ENCODE measurements at regions not wholly inside any gene's neighbourhood (a gene's known extent, or its start where the extent isn't known, plus 50 kb on each side); places are given as distances from the start of the nearest gene placed in this dataset.
A peak's percentile ranks its signal among the peaks of the same experiment; 100 is the strongest.
"Not testable (repeated sequence)": the region's sequence is repeated elsewhere in the genome, so short reads cannot be mapped to it uniquely, and the experiment has no call there.

DNA sequence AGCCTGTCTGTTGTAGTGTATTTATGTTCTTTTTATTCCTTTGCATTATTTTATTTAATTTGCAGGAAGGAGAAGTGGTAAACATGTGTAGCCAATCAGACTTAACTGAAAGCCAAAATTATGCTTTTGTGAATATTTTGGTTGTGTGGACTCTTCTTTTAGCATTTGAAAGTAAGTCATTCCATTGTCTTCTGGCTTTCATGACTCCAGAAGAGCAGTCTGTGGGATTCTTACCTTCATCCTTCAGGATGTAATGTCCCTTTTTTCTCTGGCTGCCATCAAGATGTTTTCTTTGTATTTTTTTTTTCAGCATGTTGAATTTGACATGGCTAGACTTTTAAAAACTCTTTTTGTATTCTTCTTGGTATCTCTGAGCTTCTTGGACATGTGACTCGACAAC is 895.2 kb upstream of the ZEB2 start:
- no peak for DNase-seq

DNA sequence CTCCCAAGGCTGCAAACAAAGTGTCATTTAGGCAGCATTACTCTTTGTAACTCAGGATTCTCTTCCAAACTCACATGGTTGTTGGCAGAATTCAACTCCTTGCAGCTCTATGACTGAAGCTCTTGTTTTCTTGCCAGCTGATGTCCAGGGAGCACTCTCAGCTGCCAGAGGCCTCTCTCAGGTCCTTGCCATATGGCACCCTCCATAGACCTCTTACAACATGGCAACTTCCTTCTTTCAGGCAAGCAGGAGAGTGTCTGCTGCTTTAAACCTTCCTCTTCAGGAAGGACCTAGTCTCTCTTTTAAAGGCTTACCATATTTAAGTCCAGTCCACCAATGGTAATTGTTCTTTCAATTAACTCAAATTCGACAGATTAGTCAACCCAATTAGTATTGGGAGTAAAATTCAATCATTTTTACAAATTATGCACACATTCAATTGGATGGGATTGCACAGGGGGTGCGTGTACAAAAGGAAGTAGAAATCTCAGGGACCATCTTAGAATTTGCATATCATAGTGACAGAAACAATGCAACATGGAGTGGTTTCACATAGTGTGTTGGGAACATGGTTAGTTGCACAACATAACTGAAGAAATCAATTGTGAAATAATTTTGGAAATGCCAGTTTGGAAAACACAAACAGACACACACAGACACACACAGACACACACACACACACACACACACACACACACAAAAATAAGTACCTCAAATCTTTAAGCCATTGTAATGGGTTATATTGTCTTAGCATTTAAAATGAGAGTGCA is 893.5 kb upstream of the ZEB2 start:
- DNase-seq, result no peak

DNA sequence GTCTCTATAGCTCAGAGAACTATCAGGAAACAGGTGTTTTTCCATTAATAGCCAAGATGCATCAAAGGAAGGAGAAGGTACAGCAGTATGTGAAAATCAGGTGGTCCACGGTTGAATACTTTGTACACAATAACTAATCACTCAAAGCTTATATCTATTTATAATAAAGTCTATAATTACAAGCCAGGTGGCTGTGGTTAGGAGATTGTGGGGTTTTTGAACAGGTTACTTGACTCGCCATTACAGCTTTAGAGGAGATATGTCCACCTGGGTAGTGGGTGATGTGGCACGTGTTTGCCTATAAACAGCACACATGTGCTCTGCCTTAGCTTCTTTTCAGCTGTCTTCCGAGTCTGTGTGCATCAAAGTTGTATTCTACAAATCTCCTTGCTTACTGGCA is 892.2 kb upstream of the ZEB2 start:
- no peak for DNase-seq

DNA sequence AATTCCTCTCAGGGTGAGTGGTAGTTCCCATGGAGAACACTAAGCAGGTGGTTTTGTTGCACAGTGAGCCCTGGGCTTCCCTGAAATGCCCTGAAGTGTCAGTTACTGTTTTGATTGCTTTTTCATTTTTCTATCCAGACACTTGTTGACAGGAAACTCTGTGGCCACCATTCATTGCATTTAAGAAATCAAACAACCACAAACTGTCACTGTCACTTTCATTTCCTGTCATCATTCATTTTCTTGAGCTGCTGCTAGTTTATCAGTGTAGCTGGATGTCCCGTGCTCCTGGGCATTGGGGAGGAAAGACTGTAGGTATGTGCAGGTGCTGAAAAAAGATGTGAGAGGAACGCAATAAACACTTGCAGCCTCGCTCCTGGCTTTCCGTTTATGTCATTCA is 891.6 kb upstream of the ZEB2 start:
- DNase-seq, result no peak

DNA sequence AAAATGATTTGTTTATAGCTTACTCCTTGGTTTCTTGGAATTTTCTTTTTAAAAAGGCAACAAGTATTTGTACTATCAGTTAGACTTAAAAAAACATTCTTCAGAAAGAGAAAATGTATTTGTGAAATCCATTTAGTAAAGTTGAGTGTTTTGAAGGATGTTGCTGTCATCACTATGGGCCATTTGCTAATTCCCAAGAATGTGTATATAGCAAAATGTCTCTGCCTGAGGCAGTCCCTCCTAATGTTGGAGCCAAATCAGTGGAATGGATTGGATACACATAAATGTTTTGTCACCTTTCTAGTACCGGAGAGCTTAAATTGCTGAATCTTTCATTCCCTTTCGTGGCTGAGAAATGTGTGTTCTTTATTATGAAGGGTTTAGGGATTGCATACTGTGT is 890.2 kb upstream of the ZEB2 start:
- DNase-seq, result peak; percentile 39

DNA sequence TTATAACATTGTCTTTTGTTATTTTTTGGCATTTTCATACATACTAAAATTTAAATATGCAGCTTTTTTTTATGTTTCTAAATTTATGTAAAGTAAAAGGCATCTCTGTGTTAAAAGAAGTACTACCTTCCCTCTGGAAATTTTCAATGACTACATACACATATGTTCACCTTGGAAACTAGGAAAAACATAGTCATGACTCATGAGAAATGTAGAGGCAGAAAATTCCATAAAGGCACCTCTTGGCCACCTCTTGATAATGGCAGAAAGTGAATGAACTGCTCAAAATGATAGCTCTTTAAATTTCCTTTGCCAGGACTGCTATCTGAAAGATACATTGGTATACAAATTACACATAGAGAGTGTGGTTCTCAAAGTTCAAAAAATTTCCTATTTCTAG is 889.1 kb upstream of the ZEB2 start:
- peak; percentile 2 for DNase-seq

DNA sequence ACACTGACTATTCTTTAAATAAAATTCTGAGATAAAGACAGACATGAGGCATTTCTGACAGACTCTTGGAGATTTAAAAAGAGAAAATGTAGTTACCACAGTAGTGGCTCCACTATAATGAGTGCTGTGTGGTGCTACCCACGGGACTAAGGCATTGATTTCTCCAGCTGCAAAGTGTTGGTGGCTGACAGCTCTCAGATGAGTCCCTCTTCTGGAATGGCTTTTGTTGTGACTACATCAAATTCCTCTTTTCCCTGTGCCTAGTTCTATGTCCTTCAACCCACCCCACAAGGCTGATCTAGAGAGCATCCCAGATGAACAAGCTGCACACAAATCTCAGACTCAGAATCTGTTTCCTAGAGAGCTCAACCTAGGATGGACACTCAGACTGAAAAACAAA is 884.8 kb upstream of the ZEB2 start:
- peak; percentile 4 for DNase-seq

DNA sequence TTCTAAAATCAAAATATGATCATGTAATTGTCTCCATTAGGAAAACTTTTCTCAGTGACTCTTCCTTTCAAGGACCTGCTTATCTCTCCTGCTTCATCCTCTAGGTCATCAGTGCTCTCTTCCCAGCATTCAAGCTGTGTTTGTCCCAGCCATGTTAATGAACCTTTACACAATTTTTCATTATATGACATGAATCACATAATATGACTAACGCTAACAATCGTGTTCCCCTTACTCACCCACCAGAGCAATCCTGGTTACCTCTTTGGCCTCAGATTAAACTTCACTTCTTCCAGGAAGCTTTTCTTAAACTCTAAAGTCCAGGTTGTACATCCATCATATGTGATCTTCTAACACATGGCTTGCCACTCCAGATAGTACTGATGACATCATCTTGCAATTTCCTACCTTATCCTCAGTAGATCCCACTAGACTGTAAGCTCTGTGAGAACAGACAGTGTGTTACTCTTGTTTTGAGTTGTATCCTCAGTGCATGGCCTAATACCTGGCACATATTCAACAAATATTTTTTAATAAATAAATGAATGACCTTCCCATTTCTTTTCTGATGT is 882.9 kb upstream of the ZEB2 start:
- DNase-seq, result no peak

DNA sequence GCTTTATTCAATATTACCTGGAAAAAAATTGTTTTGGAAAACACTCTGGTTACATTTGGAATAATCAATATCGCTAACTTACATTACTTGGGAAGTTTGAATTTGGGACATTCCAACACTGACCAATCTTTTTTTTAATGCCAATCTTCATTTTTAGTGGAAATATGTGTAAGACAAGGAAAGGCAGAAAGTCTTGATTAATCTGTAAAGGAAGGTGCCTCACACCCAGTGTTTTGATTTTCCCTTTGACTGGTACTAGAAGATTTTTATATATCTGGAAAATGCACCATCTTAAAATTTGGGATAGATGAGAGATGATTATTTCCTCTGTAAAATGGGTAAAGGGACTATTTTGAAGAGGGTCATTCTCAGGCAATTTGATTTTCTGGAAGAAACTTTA is 879.2 kb upstream of the ZEB2 start:
- peak; percentile 1 for DNase-seq

DNA sequence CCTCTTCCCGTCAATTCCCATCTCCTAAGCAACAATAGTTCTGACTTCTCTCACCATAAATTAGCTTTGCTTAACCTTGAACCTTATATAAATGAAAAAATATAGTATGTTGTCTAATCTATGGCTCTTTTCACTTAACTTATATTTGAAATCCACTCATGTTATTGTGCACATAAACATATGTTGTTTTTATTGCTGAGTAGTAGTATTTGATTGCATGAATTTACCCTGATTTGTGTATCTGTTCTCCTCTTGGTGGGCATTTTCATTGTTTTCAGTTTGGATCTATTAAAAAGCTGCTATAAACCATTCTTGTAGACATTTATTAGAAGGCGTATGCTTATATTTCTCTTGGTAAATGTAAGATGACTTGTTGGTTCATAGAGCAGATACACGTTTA is 874.3 kb upstream of the ZEB2 start:
- no peak for DNase-seq

DNA sequence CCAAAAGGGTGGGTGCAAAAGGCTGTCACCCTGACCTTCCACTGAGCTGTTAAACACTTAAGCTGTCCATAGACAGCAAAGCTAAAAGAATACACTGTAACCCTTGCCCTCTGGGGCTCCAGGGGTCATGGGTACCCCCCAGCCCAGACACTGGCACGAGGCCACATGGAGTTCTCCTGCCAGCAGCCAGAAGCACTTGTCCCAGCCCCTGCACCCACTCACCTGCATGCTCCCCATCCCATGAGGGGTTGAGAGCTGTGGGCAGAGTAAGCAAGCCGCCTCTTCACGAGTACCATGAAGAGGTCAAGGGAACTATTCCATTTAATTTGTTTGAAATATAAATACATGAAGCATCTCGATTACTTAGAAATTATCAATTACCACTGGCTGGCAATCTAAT is 867.1 kb upstream of the ZEB2 start:
- DNase-seq, result no peak

DNA sequence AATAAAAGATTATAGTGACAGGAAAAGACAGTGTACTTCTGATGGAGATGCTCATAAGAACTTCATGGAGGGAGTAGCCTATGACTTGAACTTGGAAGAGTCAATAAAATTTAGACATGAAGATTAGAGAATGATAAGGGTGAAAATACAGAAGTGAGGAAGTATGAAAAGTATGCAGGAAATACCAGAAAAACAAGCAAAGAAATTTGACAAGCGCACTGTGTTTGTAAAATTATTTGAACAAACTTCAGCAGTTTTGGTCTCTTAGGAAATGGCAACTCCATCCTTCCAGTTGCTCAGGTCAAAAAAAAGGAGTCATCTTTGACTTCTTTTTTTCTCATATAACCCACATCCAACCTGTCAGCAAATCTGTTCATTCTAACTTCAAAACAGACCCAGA is 864.0 kb upstream of the ZEB2 start:
- DNase-seq, result no peak

DNA sequence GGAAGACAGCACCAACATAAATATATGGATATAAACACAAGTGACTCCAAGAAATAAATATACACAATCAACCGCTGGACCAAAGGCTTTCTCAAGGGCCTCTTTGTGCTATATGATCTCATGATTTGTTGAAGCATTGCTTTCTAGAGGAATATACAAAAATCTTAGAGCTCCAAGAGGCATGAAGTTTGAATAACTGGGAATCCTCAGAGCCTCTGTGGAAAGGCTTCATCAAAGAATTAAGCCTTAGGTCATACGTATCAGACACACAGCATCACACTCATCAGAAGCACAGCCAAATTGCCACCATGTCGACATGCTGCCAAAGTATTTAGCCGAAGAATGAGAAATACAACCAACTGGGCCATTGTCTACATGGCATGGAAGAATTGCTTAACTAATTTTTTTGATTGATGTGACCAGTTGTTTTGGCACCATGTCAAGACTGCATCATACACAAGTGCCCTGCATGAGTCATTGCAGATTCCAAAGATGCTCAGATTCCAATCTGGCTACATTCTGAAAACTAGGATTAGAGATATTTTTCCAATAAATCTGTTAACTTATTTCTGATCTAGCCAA is 860.6 kb upstream of the ZEB2 start:
- DNase-seq, result peak; percentile 86

DNA sequence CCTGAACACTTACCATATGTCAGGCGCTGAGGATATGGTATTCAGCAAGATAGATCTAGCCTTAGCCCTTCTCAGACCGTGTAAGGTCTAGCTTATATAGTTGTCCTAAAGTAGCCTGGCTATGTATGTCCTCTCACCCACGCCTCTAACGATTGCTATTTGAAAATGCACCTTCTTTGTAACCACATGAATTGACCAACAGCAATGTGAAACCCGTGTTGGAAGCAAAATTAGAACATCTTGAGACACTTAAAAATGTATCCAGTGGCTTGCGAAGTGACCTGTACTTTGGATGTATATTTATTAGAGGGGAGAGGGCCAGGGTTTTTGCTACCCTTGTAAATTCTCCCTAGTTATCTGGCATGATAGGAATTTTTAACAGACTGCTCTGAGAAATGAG is 860.0 kb upstream of the ZEB2 start:
- DNase-seq, result no peak

DNA sequence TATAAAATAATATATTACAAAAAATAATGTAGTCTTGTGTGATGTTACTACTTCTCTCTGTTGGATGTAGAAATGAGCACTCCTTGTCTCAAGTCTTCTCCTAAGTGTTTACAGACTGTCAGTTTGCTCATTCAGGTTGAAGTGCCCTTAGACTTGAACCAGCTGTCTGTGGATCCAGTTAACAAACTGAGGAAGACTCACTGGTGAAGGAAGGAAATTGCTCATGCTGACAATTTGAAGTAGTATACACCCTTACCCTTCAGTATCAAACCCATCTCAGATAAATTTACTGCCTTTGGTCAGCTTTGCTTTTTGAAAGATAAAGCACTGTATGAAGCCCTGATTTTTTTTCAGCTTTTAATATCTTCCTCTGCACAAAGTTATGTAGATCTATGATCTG is 854.2 kb upstream of the ZEB2 start:
- no peak for DNase-seq

DNA sequence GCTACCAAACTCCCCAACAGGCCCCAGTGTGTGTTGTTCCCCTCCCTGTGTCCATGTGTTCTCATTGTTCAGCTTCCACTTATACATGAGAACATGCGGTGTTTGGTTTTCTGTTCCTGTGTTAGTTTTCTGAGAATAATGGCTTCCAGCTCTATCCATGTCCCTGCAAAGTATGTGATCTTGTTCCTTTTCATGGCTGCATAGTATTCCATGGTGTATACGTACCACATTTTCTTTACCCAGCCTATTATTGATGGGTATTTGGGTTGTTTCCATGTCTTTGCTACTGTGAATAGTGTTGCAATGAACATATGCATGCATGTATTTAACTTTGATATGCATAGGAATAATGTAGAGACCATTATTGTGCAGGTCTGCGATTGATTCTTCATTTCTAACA is 847.4 kb upstream of the ZEB2 start:
- not testable (repeated sequence) for DNase-seq

DNA sequence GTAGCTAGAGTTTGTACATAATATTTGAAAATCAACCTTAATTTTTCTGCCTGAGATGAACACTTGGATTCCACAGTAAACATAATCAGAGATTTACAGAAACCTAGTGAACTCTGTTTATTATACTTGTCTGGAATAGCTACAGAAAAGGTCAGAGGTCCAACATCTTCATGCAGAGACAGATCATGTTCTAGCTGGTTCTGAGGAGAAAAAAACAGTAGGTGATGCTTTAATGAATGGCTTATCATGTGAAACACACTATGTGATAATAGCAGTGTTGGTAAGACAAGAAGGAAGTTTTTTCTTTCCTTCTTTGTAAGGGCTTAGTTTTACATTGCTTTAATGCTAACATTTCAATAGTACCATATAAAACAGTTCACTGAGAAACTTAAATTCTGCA is 846.4 kb upstream of the ZEB2 start:
- no peak for DNase-seq

DNA sequence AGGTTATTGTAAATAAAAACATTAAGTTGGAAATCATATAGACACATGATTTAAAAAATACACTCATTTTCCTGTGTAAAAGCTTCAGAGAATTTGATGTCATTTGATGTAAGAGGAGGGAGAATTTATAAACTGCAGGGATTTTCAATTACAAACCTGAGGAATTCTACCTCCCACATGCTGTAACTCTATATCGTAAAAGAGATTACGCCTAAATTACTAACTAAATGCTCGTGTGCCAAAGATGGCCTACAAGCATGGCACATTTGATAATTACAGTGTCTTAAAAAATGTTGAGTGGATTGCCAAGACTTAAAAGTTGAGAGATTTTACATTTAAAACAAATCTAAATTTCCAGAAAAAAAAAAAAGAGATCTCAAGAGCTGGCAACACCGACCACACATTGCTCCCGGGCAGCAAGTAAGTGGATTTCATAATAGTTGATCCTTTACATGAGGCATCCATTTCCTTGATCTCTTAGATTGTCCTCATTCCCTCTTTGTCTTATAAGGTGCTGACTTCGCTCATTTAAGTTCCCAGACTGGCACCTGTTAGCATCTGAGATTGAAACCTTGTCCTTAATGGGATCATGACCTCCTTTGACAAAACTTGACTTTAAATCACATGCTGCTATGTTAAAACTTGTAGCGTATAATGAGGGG is 840.3 kb upstream of the ZEB2 start:
- DNase-seq, result no peak

DNA sequence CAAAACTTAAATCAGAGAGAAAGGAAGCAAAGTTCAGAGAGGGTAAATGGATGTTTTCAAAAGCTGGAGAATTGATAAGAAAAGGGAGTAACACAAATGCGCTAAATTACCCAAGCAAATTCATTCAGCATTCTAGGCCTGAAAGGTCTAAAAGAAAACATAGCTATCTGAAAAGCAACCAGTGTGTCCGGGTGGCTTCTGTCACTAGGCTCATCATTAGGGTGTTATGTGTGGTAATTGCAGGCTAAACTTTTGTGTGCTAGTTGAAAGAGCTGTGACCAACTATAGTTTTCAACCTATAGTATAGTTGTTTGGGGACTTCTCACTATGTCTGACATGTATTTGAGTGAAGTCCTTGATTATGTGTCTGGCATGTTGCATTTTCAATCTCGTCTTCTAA is 839.6 kb upstream of the ZEB2 start:
- no peak for DNase-seq

DNA sequence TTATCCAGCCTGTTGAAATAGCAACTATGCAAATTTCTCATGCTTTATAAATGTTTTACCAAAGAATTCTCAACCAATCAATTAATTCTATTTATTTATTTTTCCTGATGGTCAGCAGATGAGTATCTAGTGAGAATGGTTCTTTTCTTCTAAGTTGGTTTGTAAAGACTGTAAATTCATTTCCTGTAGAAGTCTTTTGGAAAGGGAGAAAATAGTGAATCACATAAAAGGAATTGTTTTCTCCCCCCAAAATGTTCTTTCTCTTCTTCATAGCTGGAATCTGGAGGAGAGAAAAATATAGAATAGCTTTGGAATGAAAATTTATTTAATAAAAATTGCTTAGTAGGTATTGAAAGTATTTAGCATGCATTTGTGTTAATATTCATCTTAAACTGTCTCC is 836.1 kb upstream of the ZEB2 start:
- DNase-seq, result peak; percentile 44

DNA sequence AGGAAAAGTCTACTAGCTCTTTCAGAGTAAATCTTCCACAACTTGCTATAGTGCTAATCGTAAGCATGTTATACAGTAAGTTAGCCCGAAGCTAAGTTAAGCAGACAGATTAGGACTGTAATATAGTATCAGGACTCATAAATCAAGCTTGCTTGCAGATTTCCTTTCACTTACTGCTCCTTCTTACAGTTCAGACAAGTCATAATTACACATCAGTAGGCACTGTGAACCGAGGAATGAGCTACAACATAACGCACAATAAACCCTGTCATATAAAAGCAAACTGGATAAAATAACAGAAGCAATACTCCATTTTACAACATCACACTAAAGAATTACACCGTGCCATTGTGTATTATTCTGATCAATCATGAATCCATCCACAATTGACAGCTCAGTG is 832.6 kb upstream of the ZEB2 start:
- DNase-seq, result no peak

DNA sequence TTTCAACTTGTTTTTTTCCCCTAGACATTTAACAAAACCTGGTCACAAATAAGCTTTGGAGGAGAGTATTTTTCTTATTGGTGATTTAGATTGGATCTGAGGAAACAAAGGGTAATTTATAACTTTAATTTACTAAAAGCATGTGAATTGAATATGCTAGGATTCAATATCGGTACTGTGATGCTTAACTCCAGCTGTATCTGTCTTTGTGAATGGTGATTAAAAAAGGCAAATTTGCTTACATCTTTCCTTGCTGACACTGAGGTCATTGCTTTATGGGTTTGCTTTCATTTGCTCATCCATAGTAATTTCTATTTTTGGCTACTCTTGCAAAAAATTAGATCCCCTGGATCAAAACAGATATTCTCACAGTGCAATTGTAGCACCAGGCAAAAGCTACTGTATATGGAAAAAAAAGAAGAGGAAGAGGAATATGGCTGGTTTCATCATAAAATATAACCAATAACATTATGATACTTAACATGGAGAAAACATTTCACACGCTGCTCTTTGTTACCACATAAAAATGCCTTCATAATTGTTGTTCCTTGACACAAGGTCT is 832.0 kb upstream of the ZEB2 start:
- DNase-seq, result no peak

DNA sequence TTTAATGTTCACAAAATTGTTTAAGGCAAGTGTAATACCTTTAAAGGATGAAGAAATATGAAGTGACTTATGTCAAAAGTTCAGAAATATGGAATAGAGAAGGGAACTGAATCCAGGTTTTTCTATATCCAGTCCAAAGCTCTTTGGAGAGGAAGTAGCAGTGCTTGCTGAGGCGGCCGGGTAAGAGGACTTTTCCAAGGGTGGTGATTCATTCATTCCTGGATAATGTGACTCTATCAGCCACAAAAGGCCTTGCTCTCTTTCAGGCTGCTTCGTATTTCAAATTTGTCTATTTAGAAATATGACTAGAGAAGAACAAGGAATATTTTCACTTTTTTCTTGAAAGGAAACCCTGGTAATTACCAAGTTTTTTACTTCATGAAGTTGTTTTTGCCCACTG is 830.1 kb upstream of the ZEB2 start:
- DNase-seq, result peak; percentile 68
